B cell (primary cell): ENCODE measurements at regions not wholly inside any gene's neighbourhood (a gene's known extent, or its start where the extent isn't known, plus 50 kb on each side); places are given as distances from the start of the nearest gene placed in this dataset.

ENCODE experiments used
- EZH2 ChIP-seq: IDR thresholded peaks from 2 replicates; pipeline ENCODE4 v1.6.1; 2012; ENCODE audit warnings: borderline replicate concordance, low read depth, mild to moderate bottlenecking, moderate library complexity, low read length; ENCODE audit not compliant: insufficient read depth, poor library complexity, severe bottlenecking
- TF ChIP-seq, protein P1 (sequence below): fragments of 200-600 bp; IDR thresholded peaks from one replicate; pipeline ENCODE4 v1.8.0; 2022; ENCODE audit warnings: antibody characterized with exemption, mild to moderate bottlenecking

DNA sequence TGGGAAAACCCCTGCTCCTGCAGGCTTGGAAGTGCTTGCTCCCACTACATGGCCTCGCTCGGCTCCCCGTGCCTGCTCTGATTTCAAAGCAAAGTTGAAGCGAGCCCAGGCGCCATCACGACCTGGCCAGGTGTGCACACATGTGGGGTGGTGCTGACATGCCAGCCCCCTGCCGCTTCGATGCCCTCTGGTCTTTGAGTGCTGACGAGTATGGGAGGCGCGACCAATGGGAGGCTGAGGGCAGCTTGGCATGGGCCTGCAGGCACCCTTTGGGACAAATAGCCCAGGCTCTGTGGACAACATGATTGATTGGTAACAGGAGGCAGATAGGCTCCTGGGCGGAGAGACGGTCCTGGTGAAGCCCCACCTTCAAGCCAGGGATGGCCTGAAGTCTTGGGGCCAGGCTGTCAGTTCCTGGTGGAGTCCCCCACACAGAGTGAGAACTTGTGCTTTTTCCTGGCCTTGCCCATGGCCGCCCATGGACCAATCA is 252.4 kb upstream of the SEMA3A start:
- TF ChIP-seq, protein P1, sequence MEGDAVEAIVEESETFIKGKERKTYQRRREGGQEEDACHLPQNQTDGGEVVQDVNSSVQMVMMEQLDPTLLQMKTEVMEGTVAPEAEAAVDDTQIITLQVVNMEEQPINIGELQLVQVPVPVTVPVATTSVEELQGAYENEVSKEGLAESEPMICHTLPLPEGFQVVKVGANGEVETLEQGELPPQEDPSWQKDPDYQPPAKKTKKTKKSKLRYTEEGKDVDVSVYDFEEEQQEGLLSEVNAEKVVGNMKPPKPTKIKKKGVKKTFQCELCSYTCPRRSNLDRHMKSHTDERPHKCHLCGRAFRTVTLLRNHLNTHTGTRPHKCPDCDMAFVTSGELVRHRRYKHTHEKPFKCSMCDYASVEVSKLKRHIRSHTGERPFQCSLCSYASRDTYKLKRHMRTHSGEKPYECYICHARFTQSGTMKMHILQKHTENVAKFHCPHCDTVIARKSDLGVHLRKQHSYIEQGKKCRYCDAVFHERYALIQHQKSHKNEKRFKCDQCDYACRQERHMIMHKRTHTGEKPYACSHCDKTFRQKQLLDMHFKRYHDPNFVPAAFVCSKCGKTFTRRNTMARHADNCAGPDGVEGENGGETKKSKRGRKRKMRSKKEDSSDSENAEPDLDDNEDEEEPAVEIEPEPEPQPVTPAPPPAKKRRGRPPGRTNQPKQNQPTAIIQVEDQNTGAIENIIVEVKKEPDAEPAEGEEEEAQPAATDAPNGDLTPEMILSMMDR: no peak
- TF ChIP-seq EZH2: no peak
